Common myeloid progenitor, CD34-positive (primary cell): ENCODE measurements at regions not wholly inside any gene's neighbourhood (a gene's known extent, or its start where the extent isn't known, plus 50 kb on each side); places are given as distances from the start of the nearest gene placed in this dataset.

Experiments
- CTCF ChIA-PET: fragments of 350-600 bp; sonication (Branson Sonifier 250); formaldehyde crosslinking; loops from one replicate; lab custom pipeline; 2021; ENCODE audit warnings: antibody characterized with exemption; lab: Charles Lee
- POLR2A ChIA-PET: fragments of 350-600 bp; sonication (Branson Sonifier 250); formaldehyde crosslinking; loops from one replicate; lab custom pipeline; 2021; ENCODE audit warnings: antibody characterized with exemption; lab: Charles Lee
- DNase-seq, 3 donors: peaks; one replicate each; pipeline versions ENCODE4 v3.0.0 to v3.0.0-alpha.2; 2013
- H3K27ac ChIP-seq, 2 experiments: 1 replicate in 1 of 2; 2 replicates in 1 of 2; pipeline ENCODE4 v1.7.0; 2013; ENCODE audit warnings: inconsistent platforms in 2 of 2, low read length in 2 of 2, mild to moderate bottlenecking in 2 of 2, low read depth in 1 of 2, moderate library complexity in 1 of 2; ENCODE audit not compliant: severe bottlenecking in 2 of 2, insufficient read depth in 1 of 2, poor library complexity in 1 of 2
- H3K27me3 ChIP-seq, 5 experiments: replicated peaks in 2 of 5; 1 replicate in 3 of 5; 2 replicates in 2 of 5; pipeline versions ENCODE4 v1.6.1 to v1.7.0; 2013; ENCODE audit warnings: low read length in 4 of 5, mild to moderate bottlenecking in 2 of 5, moderate library complexity in 2 of 5, inconsistent platforms in 1 of 5; ENCODE audit not compliant: insufficient read depth in 5 of 5, control insufficient read depth in 4 of 5
- H3K36me3 ChIP-seq, 4 experiments: 1 replicate in 2 of 4; 2 replicates in 2 of 4; pipeline versions ENCODE4 v1.6.1 to v1.7.0; 2013; ENCODE audit warnings: low read length in 3 of 4, control low read depth in 1 of 4, mild to moderate bottlenecking in 1 of 4; ENCODE audit not compliant: control insufficient read depth in 4 of 4, insufficient read depth in 4 of 4
- H3K4me1 ChIP-seq, 4 experiments: 1 replicate in 3 of 4; 2 replicates in 1 of 4; pipeline versions ENCODE4 v1.6.1 to v1.7.1; 2013; ENCODE audit warnings: low read length in 3 of 4, mild to moderate bottlenecking in 3 of 4, control low read depth in 1 of 4, inconsistent platforms in 1 of 4, moderate library complexity in 1 of 4; ENCODE audit not compliant: control insufficient read depth in 4 of 4, insufficient read depth in 4 of 4; ENCODE audit errors: control extremely low read depth in 1 of 4
- H3K4me3 ChIP-seq, 7 experiments: 1 replicate in 4 of 7; 2 replicates in 3 of 7; pipeline versions ENCODE4 v1.5.1 to v1.7.0; 2013; ENCODE audit warnings: mild to moderate bottlenecking in 7 of 7, low read length in 6 of 7, moderate library complexity in 6 of 7, inconsistent platforms in 2 of 7, low read depth in 2 of 7, control low read depth in 1 of 7; ENCODE audit not compliant: insufficient read depth in 4 of 7, control insufficient read depth in 1 of 7; ENCODE audit errors: extremely low read depth in 1 of 7
- H3K9me3 ChIP-seq, 5 experiments: 1 replicate in 4 of 5; 2 replicates in 1 of 5; pipeline versions ENCODE4 v1.6.1 to v1.7.1; 2013; ENCODE audit warnings: low read length in 4 of 5, mild to moderate bottlenecking in 2 of 5, inconsistent platforms in 1 of 5, low read depth in 1 of 5, moderate library complexity in 1 of 5; ENCODE audit not compliant: control insufficient read depth in 4 of 5, insufficient read depth in 2 of 5; ENCODE audit errors: control extremely low read depth in 1 of 5
- WGBS: methylation state at CpG from one replicate; pipeline ENCODE4 v1.1.5; 2013; ENCODE audit not compliant: insufficient coverage; 5-methylcytosine and 5-hydroxymethylcytosine counted together

DNA sequence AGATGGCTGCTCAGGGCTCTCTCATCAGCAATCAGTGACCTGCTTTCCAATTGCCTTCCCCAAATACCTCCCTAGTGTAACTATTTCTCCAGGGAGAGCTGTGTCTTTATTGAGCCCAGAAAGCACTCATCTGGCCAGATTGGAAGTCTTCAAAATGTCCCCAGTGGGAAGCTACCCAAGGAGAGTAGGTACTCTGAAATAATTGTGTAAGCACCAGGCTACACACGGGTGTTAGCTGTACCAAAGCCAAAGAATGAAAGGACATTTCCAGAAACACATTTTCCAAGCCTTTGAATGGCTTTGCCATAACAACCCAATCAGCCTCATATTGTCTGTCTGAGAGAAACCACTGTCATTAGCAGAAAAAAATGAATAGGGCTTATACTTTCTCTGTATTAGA is 318.8 kb downstream of the FAM170A start:
- H3K4me1 ChIP-seq = no peaks in the 10 kb centered on the region
- ChIA-PET POLR2A (no interaction called here), CTCF (no interaction called here)
- no peaks in the 10 kb centered on the region for H3K36me3 ChIP-seq
- DNase-seq = no peak
- H3K27ac ChIP-seq = no peak overlapping the region
- no CpG with 5 or more reads among the region's 1 CpG for WGBS
- no peak overlapping the region for H3K4me3 ChIP-seq
- no peaks in the 10 kb centered on the region for H3K27me3 ChIP-seq
- no peaks in the 10 kb centered on the region for H3K9me3 ChIP-seq

DNA sequence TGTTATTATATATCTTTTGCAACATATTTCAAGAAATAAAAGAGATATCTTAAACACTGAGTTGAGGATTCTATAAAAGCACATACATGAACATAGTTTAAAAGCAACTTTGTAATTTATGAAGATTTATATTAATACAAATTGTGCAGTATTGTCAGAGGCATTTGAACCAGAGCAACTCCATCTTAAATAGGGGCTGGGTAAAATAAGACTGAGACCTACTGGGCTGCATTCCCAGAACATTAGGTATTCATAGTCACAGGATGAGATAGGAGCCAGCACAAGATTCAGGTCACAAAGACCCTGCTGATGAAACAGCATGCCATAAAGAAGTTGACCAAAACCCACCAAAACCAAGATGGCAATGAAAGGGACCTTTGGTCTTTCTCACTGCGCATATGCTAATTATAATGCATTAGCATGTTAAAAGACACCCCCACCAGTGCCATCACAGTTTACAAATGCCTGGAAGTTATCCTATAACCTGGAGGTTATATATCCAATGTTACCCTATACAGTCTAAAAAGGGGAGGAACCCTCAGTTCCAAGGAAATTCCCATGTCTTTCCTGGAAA is 320.2 kb downstream of the FAM170A start:
- no peaks in the 10 kb centered on the region for H3K9me3 ChIP-seq
- no peak overlapping the region for H3K4me3 ChIP-seq

DNA sequence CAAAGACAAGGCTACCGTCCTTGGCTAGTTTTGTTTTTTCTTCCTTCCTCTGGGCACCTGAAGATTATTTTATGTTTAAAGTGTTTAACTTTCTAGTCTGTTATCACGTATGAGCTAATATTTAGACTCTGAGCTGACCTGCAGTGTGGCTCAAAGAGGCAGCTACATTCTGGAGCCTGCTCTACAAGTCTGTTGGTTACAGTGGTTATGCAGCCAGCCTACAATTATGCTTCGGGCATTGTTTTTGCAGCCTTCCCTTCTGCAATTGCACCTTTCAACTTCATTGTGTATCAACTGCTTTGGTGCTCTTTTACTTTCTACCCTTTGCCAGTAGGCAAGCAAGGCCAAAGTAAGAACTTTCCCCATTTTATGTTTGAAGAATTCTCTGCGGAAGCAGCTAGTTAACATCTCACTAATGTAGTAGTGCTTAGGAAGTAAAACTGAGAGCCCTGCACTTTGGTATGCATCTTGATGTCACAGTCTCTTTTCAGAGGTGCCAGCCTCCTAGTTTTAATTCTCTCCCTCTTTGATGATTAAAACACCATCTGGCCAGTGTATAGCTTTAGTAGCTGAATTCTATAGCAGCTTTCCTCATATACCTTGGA is 322.1 kb downstream of the FAM170A start:
- POLR2A ChIA-PET = interaction anchor here (0.6 kb wide), 1 partner anchor 148 kb away, joined by 3 read pairs; no protein-coding TSS in a partner anchor
- H3K9me3 ChIP-seq = peaks cover 0 to 8% (median 0%) of the 10 kb centered on the region in 5 experiments
- H3K27me3 ChIP-seq = no peaks in the 10 kb centered on the region
- no peaks in the 10 kb centered on the region for H3K4me1 ChIP-seq
- 92% methylated on average over 3 of the region's 4 CpGs for WGBS
- H3K36me3 ChIP-seq = no peaks in the 10 kb centered on the region
- no peak overlapping the region for H3K27ac ChIP-seq
- DNase-seq = no peak
- H3K4me3 ChIP-seq = no peak overlapping the region
- CTCF ChIA-PET = no interaction called here

More for the DNA sequence above, 320.2 kb downstream of the FAM170A start:
- CTCF ChIA-PET = no interaction called here
- POLR2A ChIA-PET = no interaction called here
- H3K27me3 ChIP-seq = no peaks in the 10 kb centered on the region
- no peaks in the 10 kb centered on the region for H3K36me3 ChIP-seq
- no peak for DNase-seq
- no CpG with 5 or more reads among the region's 1 CpG for WGBS
- H3K27ac ChIP-seq = no peak overlapping the region
- no peaks in the 10 kb centered on the region for H3K4me1 ChIP-seq

DNA sequence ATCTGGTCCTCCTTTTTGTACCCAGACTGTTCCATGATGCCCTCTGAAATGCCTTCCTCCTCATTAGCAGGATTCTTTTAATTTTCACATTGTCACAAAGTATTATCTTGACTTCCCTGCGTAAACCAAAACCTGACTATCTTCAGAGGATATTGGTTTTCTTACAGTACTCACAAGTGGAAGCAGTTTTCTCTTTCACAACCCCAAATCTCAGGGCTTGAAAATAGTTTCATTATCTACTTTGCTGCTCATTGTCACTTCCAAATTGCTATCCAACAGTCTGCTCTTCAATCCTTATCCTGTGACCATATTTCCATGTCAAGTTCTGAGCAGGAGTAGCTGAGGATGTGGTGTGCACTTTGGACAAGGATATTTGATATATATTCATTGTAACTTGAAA is 324.1 kb downstream of the FAM170A start:
- no peaks in the 10 kb centered on the region for H3K36me3 ChIP-seq
- no peak overlapping the region for H3K4me3 ChIP-seq
- no peak overlapping the region for H3K27ac ChIP-seq
- no peaks in the 10 kb centered on the region for H3K4me1 ChIP-seq
- ChIA-PET POLR2A (no interaction called here), CTCF (no interaction called here)
- H3K27me3 ChIP-seq = no peaks in the 10 kb centered on the region
- H3K9me3 ChIP-seq = peaks cover 0 to 8% (median 0%) of the 10 kb centered on the region in 5 experiments
- no peak for DNase-seq
- WGBS = no CpG with 5 or more reads among the region's 1 CpG

DNA sequence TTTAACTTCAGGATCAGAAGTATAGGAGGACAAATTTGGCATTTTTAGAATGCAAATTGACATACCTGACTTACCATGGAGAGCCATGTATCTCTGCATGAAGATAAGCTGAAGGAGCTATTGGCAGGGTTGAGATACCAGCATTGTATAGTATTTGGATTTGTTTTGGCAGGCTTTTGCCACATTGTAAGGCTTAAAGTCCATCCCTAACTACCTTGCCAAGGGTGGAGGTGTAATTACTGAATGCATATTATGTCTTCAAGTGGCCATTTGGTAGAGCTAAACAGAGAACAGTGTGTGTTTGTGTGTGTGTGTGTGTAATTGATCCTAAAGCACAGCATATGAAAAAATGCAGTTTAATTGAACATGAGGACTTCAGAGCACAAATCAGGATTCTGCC is 324.7 kb downstream of the FAM170A start:
- Histone ChIP-seq H3K9me3 (peaks cover 0 to 8% (median 0%) of the 10 kb centered on the region in 5 experiments), H3K4me1 (no peaks in the 10 kb centered on the region), H3K27me3 (no peaks in the 10 kb centered on the region), H3K4me3 (no peak overlapping the region), H3K36me3 (no peaks in the 10 kb centered on the region), H3K27ac (no peak overlapping the region)
- DNase-seq = no peak
- ChIA-PET POLR2A (no interaction called here), CTCF (interaction anchor here (0.6 kb wide), 1 partner anchor 1096 kb away, joined by 4 read pairs; no protein-coding TSS in a partner anchor)

DNA sequence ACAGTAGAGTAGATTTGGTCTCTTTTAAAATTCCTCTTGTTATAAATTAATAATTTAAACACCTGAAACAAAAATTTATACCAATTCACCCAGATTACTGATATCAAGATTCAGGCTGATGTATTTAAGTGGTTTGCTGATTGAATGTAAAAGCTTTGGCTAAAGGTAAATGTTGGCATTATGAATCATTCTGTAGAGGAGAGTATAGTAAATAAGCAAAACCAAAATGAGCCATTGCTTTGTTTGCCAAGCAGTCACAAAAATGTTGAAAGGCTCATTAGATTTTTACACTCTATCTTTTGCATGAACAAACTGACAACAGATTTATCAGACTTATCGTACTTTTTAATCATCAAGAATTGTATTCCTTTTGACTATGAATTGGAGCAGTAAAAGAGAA is 332.6 kb downstream of the FAM170A start:
- POLR2A ChIA-PET = interaction anchor here (0.7 kb wide), 1 partner anchor 57 kb away, joined by 3 read pairs; no protein-coding TSS in a partner anchor
- WGBS = no CpG with 5 or more reads among the region's 1 CpG
- CTCF ChIA-PET = no interaction called here
- Histone ChIP-seq H3K4me3 (no peak overlapping the region), H3K4me1 (no peaks in the 10 kb centered on the region), H3K27me3 (no peaks in the 10 kb centered on the region), H3K36me3 (no peaks in the 10 kb centered on the region), H3K27ac (no peak overlapping the region), H3K9me3 (no peaks in the 10 kb centered on the region)
- no peak for DNase-seq

DNA sequence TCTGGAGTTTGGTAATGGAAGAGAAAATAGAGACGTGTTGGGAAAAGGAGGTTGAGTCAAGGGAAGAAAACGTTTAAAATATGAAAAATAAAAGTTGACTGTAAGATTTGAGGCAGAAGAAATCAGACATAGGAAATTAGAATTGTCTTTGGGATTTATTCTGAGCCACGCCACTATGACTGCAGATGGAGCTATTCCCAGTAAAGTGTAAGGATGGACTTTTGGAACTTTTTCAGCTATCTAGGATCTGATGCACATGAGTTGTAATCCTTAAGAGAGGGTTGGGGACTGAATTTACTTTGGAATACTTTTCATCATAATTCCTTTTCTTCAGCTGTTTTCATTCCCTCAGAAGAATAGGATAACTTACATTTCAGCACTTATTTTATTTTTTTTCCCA is 336.7 kb downstream of the FAM170A start:
- POLR2A ChIA-PET = no interaction called here
- H3K27ac ChIP-seq = no peak overlapping the region

More for the DNA sequence above, 336.7 kb downstream of the FAM170A start:
- CTCF ChIA-PET = no interaction called here
- 64% methylated on average over 3 of the region's 3 CpGs for WGBS
- no peak overlapping the region for H3K4me3 ChIP-seq
- H3K27me3 ChIP-seq = no peaks in the 10 kb centered on the region
- H3K36me3 ChIP-seq = no peaks in the 10 kb centered on the region
- H3K4me1 ChIP-seq = no peaks in the 10 kb centered on the region
- DNase-seq = no peak
- H3K9me3 ChIP-seq = peaks cover 0 to 3% (median 0%) of the 10 kb centered on the region in 5 experiments
